ENCODE measurements at regions not wholly inside any gene's neighbourhood (a gene's known extent, or its start where the extent isn't known, plus 50 kb on each side); places are given as distances from the start of the nearest gene placed in this dataset.

- no peak for FAIRE-seq
- in situ Hi-C loops (cut with HindIII; ENCODE audit: extremely low pct_ligation_motif_present, low pct_unique_long_range_greater_than_20kb) (no loop called here), intact Hi-C loops (cut with micrococcal nuclease; ENCODE audit: unreplicated experiment) (loop anchor here (10.0 kb wide), 1 partner anchor 365 kb away; the partner anchor contains the start of gene TMEFF2)
- BruUV-seq (replicated peaks): no TSS peak
- Histone ChIP-seq H3K4me3 (replicated peaks in 1 of 3; ENCODE audit: insufficient read depth in 1 of 3, low read depth in 2 of 3, low read length in 3 of 3) (no peak overlapping the region), H3K27ac (ENCODE audit: extremely low read length, insufficient read depth, low read length) (no peak overlapping the region), H3K9me3 (ENCODE audit: low read length) (no peaks in the 10 kb centered on the region), H3K4me2 (ENCODE audit: low read depth, low read length) (no peak overlapping the region), H3K27me3 (ENCODE audit: control insufficient read depth in 1 of 2, insufficient read depth in 2 of 2, low read length in 2 of 2) (no peaks in the 10 kb centered on the region), H2AFZ (ENCODE audit: low read length) (no peak overlapping the region), H3K36me3 (replicated peaks in 1 of 2; ENCODE audit: control insufficient read depth in 1 of 2, insufficient read depth in 2 of 2, low read length in 2 of 2) (no peaks in the 10 kb centered on the region), H3K4me1 (ENCODE audit: insufficient read depth, low read length) (no peaks in the 10 kb centered on the region), H3K9ac (ENCODE audit: insufficient read depth, low read depth, low read length) (no peak overlapping the region), H4K20me1 (ENCODE audit: insufficient read depth, low read length) (no peaks in the 10 kb centered on the region), H3K79me2 (ENCODE audit: insufficient read depth, low read length) (no peaks in the 10 kb centered on the region)
- TF ChIP-seq ZNF280D (CRISPR knock-in tag; IDR thresholded peaks at IDR 0.05) (no peak), MNT (IDR thresholded peaks at IDR 0.05) (no peak), TAF1 (CRISPR knock-in tag; IDR thresholded peaks at IDR 0.05) (no peak)
- no peak for ATAC-seq
- 0% methylated on average over 1 of the region's 1 CpG for WGBS (ENCODE audit: low lambda C conversion rate)
- CTCF ChIA-PET (ENCODE audit: low intra/inter-chr PET ratio, low total read pairs): no interaction called here
- no peak for DNase-seq (ENCODE audit: low spot score)
- POLR2A ChIA-PET: no interaction called here
Measured at GRCh38 chr2:192559587-192559986, 364.9 kb upstream of the TMEFF2 start.

GRCh38 chr2:192558637-192559036 lies 363.9 kb upstream of the TMEFF2 start:
- DNase-seq (ENCODE audit: low spot score): no peak
- Histone ChIP-seq H2AFZ (ENCODE audit: low read length) (no peak overlapping the region), H3K27me3 (ENCODE audit: control insufficient read depth in 1 of 2, insufficient read depth in 2 of 2, low read length in 2 of 2) (no peaks in the 10 kb centered on the region), H3K79me2 (ENCODE audit: insufficient read depth, low read length) (no peaks in the 10 kb centered on the region), H3K9ac (ENCODE audit: insufficient read depth, low read depth, low read length) (no peak overlapping the region), H3K36me3 (replicated peaks in 1 of 2; ENCODE audit: control insufficient read depth in 1 of 2, insufficient read depth in 2 of 2, low read length in 2 of 2) (no peaks in the 10 kb centered on the region), H3K4me1 (ENCODE audit: insufficient read depth, low read length) (no peaks in the 10 kb centered on the region), H3K27ac (ENCODE audit: extremely low read length, insufficient read depth, low read length) (no peak overlapping the region), H4K20me1 (ENCODE audit: insufficient read depth, low read length) (no peaks in the 10 kb centered on the region), H3K4me3 (replicated peaks in 1 of 3; ENCODE audit: insufficient read depth in 1 of 3, low read depth in 2 of 3, low read length in 3 of 3) (no peak overlapping the region), H3K4me2 (ENCODE audit: low read depth, low read length) (no peak overlapping the region), H3K9me3 (ENCODE audit: low read length) (no peaks in the 10 kb centered on the region)
- CTCF ChIA-PET (ENCODE audit: low intra/inter-chr PET ratio, low total read pairs): no interaction called here
- in situ Hi-C loops (cut with HindIII; ENCODE audit: extremely low pct_ligation_motif_present, low pct_unique_long_range_greater_than_20kb) (no loop called here), intact Hi-C loops (cut with micrococcal nuclease; ENCODE audit: unreplicated experiment) (loop anchor here (10.0 kb wide), 1 partner anchor 364 kb away; the partner anchor contains the start of gene TMEFF2)
- POLR2A ChIA-PET: no interaction called here
- ATAC-seq: no peak
- BruUV-seq (replicated peaks): no TSS peak
- WGBS (ENCODE audit: low lambda C conversion rate): 0% methylated on average over 1 of the region's 1 CpG
- FAIRE-seq: no peak
- TF ChIP-seq ATF2 (CRISPR knock-in tag; IDR thresholded peaks at IDR 0.05) (no peak), MLXIP (CRISPR knock-in tag; IDR thresholded peaks at IDR 0.05; ENCODE audit: borderline replicate concordance) (no peak), MAFF (IDR thresholded peaks at IDR 0.05; ENCODE audit: low read depth, low read length) (peak; percentile 56), CBX2 (IDR thresholded peaks at IDR 0.05; ENCODE audit: low read depth, low read length) (no peak), CBX2 (CRISPR knock-in tag; IDR thresholded peaks at IDR 0.05; ENCODE audit: low read depth) (no peak), TEAD2 (CRISPR knock-in tag; IDR thresholded peaks at IDR 0.05) (no peak), SPEN (CRISPR knock-in tag; IDR thresholded peaks at IDR 0.05; ENCODE audit: low read depth) (no peak)
